Spleen (tissue), 11 donors: ENCODE measurements at regions not wholly inside any gene's neighbourhood (a gene's known extent, or its start where the extent isn't known, plus 50 kb on each side); places are given as distances from the start of the nearest gene placed in this dataset.

Experiments
- DNase-seq: peaks from one replicate; pipeline ENCODE4 v3.0.0-alpha.2; 2020
- H3K27ac ChIP-seq, 8 donors: fragments of 200-600 bp; sonication (generic) in 7 of 8; 1 replicate in 4 of 8; 2 replicates in 4 of 8; pipeline versions ENCODE4 v1.5.0 to v1.8.0; 2016 to 2021; ENCODE audit warnings: inconsistent platforms in 4 of 8, mild to moderate bottlenecking in 4 of 8, moderate library complexity in 1 of 8
- H3K27me3 ChIP-seq, 7 donors: fragments of 200-600 bp; sonication (generic) in 6 of 7; replicated peaks in 1 of 7; 1 replicate in 4 of 7; 2 replicates in 3 of 7; pipeline versions ENCODE4 v1.5.0 to v1.8.0; 2016 to 2021; ENCODE audit warnings: inconsistent platforms in 3 of 7, mild to moderate bottlenecking in 1 of 7
- H3K36me3 ChIP-seq, 6 donors: fragments of 200-600 bp; sonication (generic) in 5 of 6; 1 replicate in 4 of 6; 2 replicates in 2 of 6; pipeline versions ENCODE4 v1.5.0 to v1.8.0; 2016 to 2021; ENCODE audit warnings: inconsistent platforms in 2 of 6
- H3K4me1 ChIP-seq, 6 donors: fragments of 200-600 bp; sonication (generic) in 5 of 6; 1 replicate in 3 of 6; 2 replicates in 3 of 6; pipeline versions ENCODE4 v1.5.0 to v1.8.0; 2016 to 2021; ENCODE audit warnings: inconsistent platforms in 3 of 6
- H3K4me3 ChIP-seq, 8 donors: fragments of 200-600 bp; sonication (generic) in 7 of 8; 1 replicate in 4 of 8; 2 replicates in 4 of 8; pipeline versions ENCODE4 v1.5.0 to v1.8.0; 2016 to 2021; ENCODE audit warnings: inconsistent platforms in 4 of 8, mild to moderate bottlenecking in 4 of 8, moderate library complexity in 2 of 8
- H3K9me3 ChIP-seq, 8 donors: fragments of 200-600 bp; sonication (generic) in 7 of 8; 1 replicate in 4 of 8; 2 replicates in 4 of 8; pipeline versions ENCODE4 v1.5.0 to v1.8.0; 2016 to 2021; ENCODE audit warnings: inconsistent platforms in 4 of 8
- POLR2A ChIP-seq, 3 donors: fragments of 450-650 bp; IDR thresholded peaks; one replicate each; pipeline ENCODE4 v1.5.1; 2017; ENCODE audit warnings: antibody characterized with exemption in 3 of 3, mild to moderate bottlenecking in 1 of 3
- POLR2AphosphoS5 ChIP-seq, 3 donors: sonication (generic); formaldehyde crosslinking; IDR thresholded peaks; one replicate each; pipeline ENCODE4 v1.5.1; 2017; ENCODE audit warnings: antibody characterized with exemption in 3 of 3
- WGBS, 5 donors: extraction: QIAGEN DNeasy Blood & Tissue Kit in 3 of 5; methylation state at CpG; one replicate each; pipeline versions ENCODE4 v1.1.5 to v1.1.7; 2013 to 2018; 5-methylcytosine and 5-hydroxymethylcytosine counted together
- intact Hi-C: fragments of 100-400 bp; cut with DNase I; formaldehyde crosslinking; loops from one replicate; pipeline ENCODE4 v1.15.0; 2023; ENCODE audit warnings: low total_unique reads
- TF ChIP-seq, protein P1 (sequence below), 11 experiments: fragments of 200-600 bp in 7 of 11; fragments of 450-650 bp in 4 of 11; sonication (generic) in 4 of 11; IDR thresholded peaks in 8 of 11; conservative IDR thresholded peaks in 3 of 11; 1 replicate in 7 of 11; 2 replicates in 4 of 11; pipeline versions ENCODE4 v1.4.0 to v1.8.0; 2016 to 2021; ENCODE audit warnings: antibody characterized with exemption in 11 of 11, inconsistent platforms in 4 of 11, mild to moderate bottlenecking in 1 of 11
- donor health status: healthy with polysubstance abuse.
- donor health status: DM: no; HTN: no; CAD: no; lungs with moderate emphysema.
- donor health status: DM: no; HTN: no; CAD: no.
- donor health status: Bipolar disorder and iron deficiency.
- donor health status: healthy.
- donor health status: DM: no; HTN: no; CAD: no.
- donor health status: DM: yes; HTN: yes; CAD: no.

DNA sequence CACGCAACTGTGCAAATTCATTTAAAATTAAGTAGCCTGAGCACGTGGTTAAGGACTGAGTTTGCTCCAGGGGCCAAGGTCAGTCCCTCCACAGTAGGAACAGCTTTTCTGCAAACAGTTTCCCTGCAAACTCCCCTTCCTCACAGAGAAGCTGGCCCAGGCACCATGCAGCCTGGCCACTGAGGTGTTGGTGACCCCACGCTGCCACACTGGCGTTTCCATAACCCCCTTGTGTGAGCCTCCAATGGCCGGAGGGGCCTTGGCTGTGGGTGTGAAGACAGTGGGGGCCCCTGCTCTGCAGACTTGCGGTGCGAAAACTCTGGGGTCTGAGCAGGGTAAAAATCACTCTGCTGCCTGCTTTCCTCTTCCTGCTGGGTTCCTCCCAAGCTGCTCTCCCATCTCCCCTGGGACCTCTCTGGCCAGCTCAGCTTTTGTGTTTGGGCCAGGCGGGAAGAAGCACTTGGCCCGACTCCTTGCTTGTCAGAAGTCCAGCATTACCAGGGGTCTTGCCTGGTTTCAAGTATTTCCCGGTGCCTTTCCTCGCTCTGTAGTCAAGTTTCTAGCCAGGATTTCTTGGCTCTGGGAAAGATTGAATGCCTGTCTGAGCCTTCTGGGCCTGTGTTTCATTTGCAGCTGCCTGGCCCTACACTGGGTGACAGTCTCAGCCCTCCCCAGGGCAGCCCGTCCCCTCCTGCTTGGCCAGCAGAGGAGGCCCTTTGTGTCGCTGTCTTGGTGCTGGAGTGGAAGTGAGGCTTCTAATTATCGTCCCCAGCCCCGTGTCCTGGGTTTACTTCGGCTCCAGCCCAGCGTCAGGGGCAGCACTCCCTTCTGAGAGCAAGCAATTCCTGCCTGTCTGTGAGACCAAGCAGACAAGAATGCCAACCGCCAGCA is 131.4 kb upstream of the SLC1A4 start:
- Histone ChIP-seq H3K27me3 (peaks cover 0 to 10% (median 0%) of the 10 kb centered on the region in 7 donors), H3K9me3 (no peaks in the 10 kb centered on the region), H3K4me1 (peaks cover 31 to 92% (median 81%) of the 10 kb centered on the region in 6 donors), H3K27ac (peak overlapping the region; percentile 89 to 99 (median 96)), H3K4me3 (peak overlapping the region in 1 of 8 donors; percentile 64), H3K36me3 (no peaks in the 10 kb centered on the region)
- intact Hi-C loops: no loop called here
- TF ChIP-seq POLR2AphosphoS5 (IDR thresholded peaks at IDR 0.05): peak in 1 of 3 donors; percentile 53
- TF ChIP-seq POLR2A (IDR thresholded peaks at IDR 0.05): no peak
- WGBS, 5 donors: 63 to 69% (median 65%) methylated on average over 15 to 18 of the region's 18 CpGs
- no peak for DNase-seq

- 25 to 47% (median 30%) methylated on average over 9 to 10 of the region's 10 CpGs for WGBS, 5 donors
- no peaks in the 10 kb centered on the region for H3K9me3 ChIP-seq
- TF ChIP-seq, protein P1, sequence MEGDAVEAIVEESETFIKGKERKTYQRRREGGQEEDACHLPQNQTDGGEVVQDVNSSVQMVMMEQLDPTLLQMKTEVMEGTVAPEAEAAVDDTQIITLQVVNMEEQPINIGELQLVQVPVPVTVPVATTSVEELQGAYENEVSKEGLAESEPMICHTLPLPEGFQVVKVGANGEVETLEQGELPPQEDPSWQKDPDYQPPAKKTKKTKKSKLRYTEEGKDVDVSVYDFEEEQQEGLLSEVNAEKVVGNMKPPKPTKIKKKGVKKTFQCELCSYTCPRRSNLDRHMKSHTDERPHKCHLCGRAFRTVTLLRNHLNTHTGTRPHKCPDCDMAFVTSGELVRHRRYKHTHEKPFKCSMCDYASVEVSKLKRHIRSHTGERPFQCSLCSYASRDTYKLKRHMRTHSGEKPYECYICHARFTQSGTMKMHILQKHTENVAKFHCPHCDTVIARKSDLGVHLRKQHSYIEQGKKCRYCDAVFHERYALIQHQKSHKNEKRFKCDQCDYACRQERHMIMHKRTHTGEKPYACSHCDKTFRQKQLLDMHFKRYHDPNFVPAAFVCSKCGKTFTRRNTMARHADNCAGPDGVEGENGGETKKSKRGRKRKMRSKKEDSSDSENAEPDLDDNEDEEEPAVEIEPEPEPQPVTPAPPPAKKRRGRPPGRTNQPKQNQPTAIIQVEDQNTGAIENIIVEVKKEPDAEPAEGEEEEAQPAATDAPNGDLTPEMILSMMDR (IDR thresholded peaks at IDR 0.05 in 8 of 11, conservative IDR thresholded peaks at IDR 0.05 in 3 of 11): no peak
- peak in 1 of 3 donors; percentile 14 for TF ChIP-seq POLR2AphosphoS5 (IDR thresholded peaks at IDR 0.05)
- no peaks in the 10 kb centered on the region for H3K36me3 ChIP-seq
- intact Hi-C loops: no loop called here
- H3K27ac ChIP-seq: peak overlapping the region; percentile 89 to 99 (median 96)
- H3K4me1 ChIP-seq: peaks cover 29 to 92% (median 81%) of the 10 kb centered on the region in 6 donors
- peaks cover 0 to 10% (median 0%) of the 10 kb centered on the region in 7 donors for H3K27me3 ChIP-seq
- peak; percentile 79 for DNase-seq
- H3K4me3 ChIP-seq: peak overlapping the region in 6 of 8 donors; percentile 30 to 64 (median 35)
Measured at GRCh38 chr2:64858541-64859311, 130.5 kb upstream of the SLC1A4 start.

GRCh38 chr2:64859312-64860212 is 129.6 kb upstream of the SLC1A4 start:
- Histone ChIP-seq H3K27ac (peak overlapping the region; percentile 89 to 99 (median 96)), H3K36me3 (no peaks in the 10 kb centered on the region), H3K27me3 (peaks cover 0 to 10% (median 0%) of the 10 kb centered on the region in 7 donors), H3K4me1 (peaks cover 35 to 92% (median 81%) of the 10 kb centered on the region in 6 donors), H3K9me3 (no peaks in the 10 kb centered on the region), H3K4me3 (peak overlapping the region; percentile 6 to 64 (median 33))
- 5 to 13% (median 8%) methylated on average over 33 to 62 of the region's 62 CpGs for WGBS, 5 donors
- DNase-seq: peak; percentile 91
- intact Hi-C loops: loop anchor here (5.0 kb wide), 2 partner anchors 97 to 212 kb away; no protein-coding TSS in a partner anchor
- TF ChIP-seq POLR2A (IDR thresholded peaks at IDR 0.05): no peak
- TF ChIP-seq POLR2AphosphoS5 (IDR thresholded peaks at IDR 0.05): peak; percentile 68 to 88 (median 85)
- TF ChIP-seq, protein P1 (IDR thresholded peaks at IDR 0.05 in 8 of 11, conservative IDR thresholded peaks at IDR 0.05 in 3 of 11): peak in 3 of 11 experiments; percentile 17 to 39 (median 18)
